HG02885 (cell line): ENCODE measurements at regions not wholly inside any gene's neighbourhood (a gene's known extent, or its start where the extent isn't known, plus 50 kb on each side); places are given as distances from the start of the nearest gene placed in this dataset.

Source experiments
- ATAC-seq: cut with Tn5 transposase; IDR thresholded peaks from one replicate; pipeline ENCODE4 v1.9.1; 2021; ENCODE audit warnings: mild to moderate bottlenecking; ENCODE audit not compliant: unreplicated experiment, poor library complexity

GRCh38 chr6:168988280-168988679, 265.4 kb downstream of the THBS2 start:
- no peak for ATAC-seq

- ATAC-seq = no peak
Measured at GRCh38 chr6:168985705-168986104, 267.9 kb downstream of the THBS2 start.

- ATAC-seq = no peak
Measured at GRCh38 chr6:168983925-168984324, 269.7 kb downstream of the THBS2 start.

DNA sequence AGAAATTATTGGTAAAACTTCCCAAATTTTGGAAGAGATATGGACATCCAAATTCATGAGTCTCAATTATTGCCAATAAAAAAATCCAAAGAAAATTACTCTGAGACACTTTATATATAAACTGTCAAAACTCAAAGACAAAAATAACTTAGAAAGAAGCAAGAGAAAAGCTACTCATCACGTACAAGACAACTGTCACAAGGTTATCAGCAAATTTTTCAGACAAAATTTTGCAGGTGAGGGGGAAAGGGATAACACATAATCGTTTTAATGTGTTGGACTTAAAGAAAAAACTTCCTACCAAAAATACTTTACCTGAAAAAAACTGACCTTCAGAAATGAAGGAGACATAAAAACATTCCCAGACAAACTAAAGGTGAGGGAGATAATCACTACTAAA, 272.5 kb downstream of the THBS2 start:
- ATAC-seq = no peak

GRCh38 chr6:168979254-168979653, 274.4 kb downstream of the THBS2 start:
- no peak for ATAC-seq

DNA sequence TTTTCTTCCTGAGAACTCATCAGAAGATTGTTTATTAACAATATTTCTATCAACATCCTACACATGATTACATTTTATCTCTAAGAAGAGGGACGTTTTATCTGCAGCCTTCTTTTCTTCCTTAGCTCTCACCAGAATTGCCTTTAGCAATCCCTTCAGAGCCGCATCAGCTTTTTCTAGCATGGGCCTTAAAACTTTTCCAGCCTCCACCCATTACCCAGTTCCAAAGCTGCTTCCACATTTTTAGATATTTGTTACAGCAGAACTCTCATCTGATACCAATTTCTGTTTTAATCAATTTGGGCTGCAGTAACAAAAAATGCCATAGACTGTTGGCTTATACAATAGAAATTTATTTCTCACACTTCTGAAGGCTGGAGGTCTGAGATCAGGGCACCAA, 281.5 kb downstream of the THBS2 start:
- no peak for ATAC-seq

- no peak for ATAC-seq
Measured at GRCh38 chr6:168971549-168971948, 282.1 kb downstream of the THBS2 start.

- ATAC-seq = no peak
Measured at GRCh38 chr6:168968801-168969200, 284.8 kb downstream of the THBS2 start.

DNA sequence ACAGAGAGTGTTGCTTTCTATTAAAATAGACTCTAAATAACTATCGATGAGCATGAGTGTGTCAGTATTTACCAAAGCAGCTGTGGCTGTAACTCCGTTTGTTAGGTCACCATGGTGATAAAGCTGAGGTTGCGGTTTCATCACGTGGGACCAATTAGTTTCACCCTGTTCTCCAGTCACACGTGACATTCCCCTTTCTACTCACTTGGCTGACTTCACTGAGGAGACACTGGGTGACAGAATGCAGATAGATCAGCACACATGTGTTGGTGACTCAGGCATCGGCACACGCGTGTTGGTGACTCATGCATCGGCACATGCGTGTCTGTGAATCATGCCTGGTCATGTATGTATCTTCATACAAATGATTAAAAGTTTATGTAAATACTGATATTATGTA, 285.4 kb downstream of the THBS2 start:
- ATAC-seq = no peak

GRCh38 chr6:168967281-168967925, 286.2 kb downstream of the THBS2 start:
- no peak for ATAC-seq

- ATAC-seq = no peak
Measured at GRCh38 chr6:168964138-168964835, 289.4 kb downstream of the THBS2 start.

- ATAC-seq = no peak
Measured at GRCh38 chr6:168962886-168963285, 290.8 kb downstream of the THBS2 start.

GRCh38 chr6:168961264-168961656, 292.4 kb downstream of the THBS2 start:
- ATAC-seq = no peak

DNA sequence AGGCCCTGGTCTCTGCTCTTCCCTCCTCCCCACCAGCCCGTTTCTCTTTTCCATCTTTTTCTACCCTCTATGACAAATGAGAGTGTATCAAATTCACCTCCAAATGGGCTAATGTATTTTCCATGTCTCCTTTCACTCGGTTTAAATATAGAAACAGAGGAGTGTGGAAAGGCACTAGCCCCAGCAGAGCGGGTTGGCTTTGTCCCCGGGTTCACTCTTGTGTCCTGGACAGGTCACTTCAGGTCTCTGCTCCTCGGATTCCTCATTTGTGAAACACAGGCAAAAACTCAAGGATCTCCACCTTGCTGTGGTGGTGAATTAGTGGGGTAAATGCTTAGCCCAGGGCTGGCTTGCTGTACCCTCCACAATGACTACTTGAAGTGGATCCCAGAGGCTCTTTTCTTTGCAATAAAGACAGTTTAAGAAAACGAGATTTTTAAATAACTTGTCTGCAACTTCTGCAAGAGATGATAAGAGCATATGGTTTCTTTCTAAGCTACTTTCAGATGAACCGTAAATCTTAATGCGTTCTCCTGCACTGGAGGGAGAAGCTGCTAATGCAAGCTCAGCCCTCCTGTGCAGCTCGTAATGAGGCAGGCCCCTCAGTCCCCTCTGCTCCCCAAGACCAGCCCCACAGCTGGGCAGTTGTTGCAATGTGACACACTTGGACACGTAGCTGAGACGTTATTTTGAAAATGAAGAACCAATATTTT, 292.9 kb downstream of the THBS2 start:
- ATAC-seq = no peak

GRCh38 chr6:168959696-168960095, 293.9 kb downstream of the THBS2 start:
- no peak for ATAC-seq

DNA sequence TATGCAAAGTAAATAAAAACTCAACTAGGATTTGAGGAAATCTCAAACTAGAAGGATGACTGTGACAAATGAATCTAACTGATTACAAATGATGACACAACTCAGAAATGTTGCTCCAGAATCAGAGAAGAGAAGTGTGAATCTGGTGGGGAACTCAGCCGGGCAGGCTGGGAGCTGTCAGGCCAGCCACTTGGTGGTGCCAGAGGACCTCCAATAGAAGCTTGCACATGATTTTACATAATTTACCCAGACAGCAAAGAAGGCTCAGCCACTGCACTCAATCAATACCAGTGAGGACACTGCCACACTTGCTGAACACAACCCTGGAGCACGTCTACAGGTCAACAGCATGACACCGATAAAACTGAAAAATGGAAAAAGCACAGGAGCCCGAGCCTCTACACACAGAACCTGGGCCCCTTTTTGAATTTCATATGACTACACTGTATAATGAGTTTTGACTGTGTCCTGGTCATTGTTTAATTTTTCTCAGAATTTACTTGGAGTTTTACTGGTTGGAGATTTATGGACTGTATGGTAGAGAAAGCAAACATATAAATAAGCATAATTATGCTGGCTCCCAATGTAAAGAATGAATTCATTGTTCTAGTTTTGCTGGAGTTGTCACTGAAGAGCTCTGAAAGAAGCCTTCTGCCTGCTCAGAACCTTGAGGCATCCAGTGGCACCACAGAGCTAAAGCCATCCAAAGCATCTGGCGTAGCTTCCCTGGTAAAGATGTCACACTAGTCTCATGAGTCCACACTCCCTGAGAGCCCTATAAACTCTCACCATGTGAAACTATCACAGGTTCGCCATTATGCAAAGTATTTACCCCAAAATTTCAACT, 296.5 kb downstream of the THBS2 start:
- ATAC-seq = peak; percentile 75

- peak; percentile 11 for ATAC-seq
Measured at GRCh38 chr6:168956141-168956838, 297.4 kb downstream of the THBS2 start.

- ATAC-seq = no peak
Measured at GRCh38 chr6:168953461-168953860, 300.2 kb downstream of the THBS2 start.

DNA sequence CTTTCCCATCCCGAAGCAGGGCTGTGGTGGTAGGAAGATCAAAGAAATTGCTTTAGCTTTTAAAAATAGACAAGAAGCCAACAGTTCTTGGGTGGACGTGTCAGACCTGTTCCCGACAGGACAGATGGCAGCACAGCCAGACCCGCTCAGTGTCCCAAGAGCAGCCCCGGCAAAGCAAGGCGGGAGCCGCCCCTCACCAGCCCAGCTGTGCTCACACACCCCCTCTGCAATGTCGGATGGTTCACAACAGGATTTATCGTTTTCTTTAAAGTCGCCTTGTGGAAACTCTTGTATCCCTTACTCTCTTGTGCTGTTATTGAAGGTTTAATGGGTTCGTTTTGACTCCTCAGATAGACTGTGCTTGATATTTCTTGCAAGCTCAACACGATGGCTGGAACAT, 302.4 kb downstream of the THBS2 start:
- ATAC-seq = no peak

- no peak for ATAC-seq
Measured at GRCh38 chr6:168950858-168951214, 302.8 kb downstream of the THBS2 start.
